ENCODE measurements at regions not wholly inside any gene's neighbourhood (a gene's known extent, or its start where the extent isn't known, plus 50 kb on each side); places are given as distances from the start of the nearest gene placed in this dataset.

DNA sequence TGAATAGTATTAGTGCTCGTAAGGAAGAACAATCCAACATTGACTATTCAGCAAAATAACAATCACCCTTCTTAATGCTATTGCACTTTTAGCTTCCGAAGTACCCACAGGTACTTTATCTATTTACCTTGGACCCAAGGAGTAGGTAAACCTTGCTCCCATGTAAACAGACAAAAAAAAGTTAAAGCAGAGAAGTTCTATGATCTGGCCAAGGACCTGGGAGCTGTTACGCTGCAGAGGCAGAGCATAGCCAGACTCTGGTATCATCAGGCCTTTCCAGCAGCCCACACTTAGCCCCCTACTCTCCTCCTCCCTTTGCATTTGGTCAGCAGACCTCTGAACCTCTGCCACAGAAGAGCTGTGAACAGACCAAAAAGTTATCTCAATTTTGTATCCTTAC, 130.3 kb upstream of the TPM1 start:
- Histone ChIP-seq H2BK5ac (ENCODE audit: low read length) (no peak overlapping the region), H3K4ac (ENCODE audit: low read length) (no peak overlapping the region), H3K36me3 (replicated peaks in 1 of 2; ENCODE audit: control insufficient read depth in 2 of 2, insufficient read depth in 2 of 2, low read length in 2 of 2) (peaks cover 0 to 3% of the 10 kb centered on the region in 2 donors), H3K9me3 (replicated peaks in 1 of 2; ENCODE audit: control insufficient read depth in 2 of 2, insufficient read depth in 1 of 2, low read depth in 1 of 2, low read length in 2 of 2) (peaks cover 3 to 6% of the 10 kb centered on the region in 2 donors), H3K23ac (ENCODE audit: low read depth, low read length, poor library complexity) (no peak overlapping the region), H3K14ac (ENCODE audit: low read length) (no peak overlapping the region), H3K27me3 (ENCODE audit: control insufficient read depth in 3 of 3, insufficient read depth in 3 of 3, low read depth in 1 of 3, low read length in 3 of 3) (no peaks in the 10 kb centered on the region), H3K4me2 (ENCODE audit: insufficient read depth, low read length, poor library complexity, severe bottlenecking) (no peak overlapping the region), H2BK15ac (ENCODE audit: low read length) (no peak overlapping the region), H3K4me1 (ENCODE audit: control insufficient read depth in 2 of 2, insufficient read depth in 1 of 2, low read depth in 1 of 2, low read length in 2 of 2) (peaks cover 11 to 13% of the 10 kb centered on the region in 2 donors), H4K8ac (ENCODE audit: low read depth, low read length) (no peak overlapping the region), H3K79me1 (ENCODE audit: low read depth, low read length) (no peaks in the 10 kb centered on the region), H2AK5ac (ENCODE audit: low read depth, low read length) (no peak overlapping the region), H2BK120ac (ENCODE audit: low read depth, low read length) (no peak overlapping the region), H3K27ac (replicated peaks; ENCODE audit: low read length) (no peak overlapping the region), H4K91ac (ENCODE audit: low read depth, low read length, poor library complexity) (no peak overlapping the region), H2BK12ac (ENCODE audit: low read length) (no peak overlapping the region), H3K4me3 (ENCODE audit: low read length in 2 of 2) (no peak overlapping the region), H3K9ac (ENCODE audit: low read depth, low read length, poor library complexity) (no peak overlapping the region), H3K18ac (ENCODE audit: low read length) (peak overlapping the region; percentile 52), H2AFZ (ENCODE audit: low read length) (no peak overlapping the region)
- WGBS, 2 donors (ENCODE audit: extremely low coverage in 2 of 2, insufficient read length in 2 of 2, insufficient replicate concordance in 1 of 2): no CpG with 5 or more reads among the region's 3 CpGs
- DNase-seq (ENCODE audit: low spot score): no peak

GRCh38 chr15:62912808-62913207, 129.7 kb upstream of the TPM1 start:
- Histone ChIP-seq H3K4me3 (ENCODE audit: low read length in 2 of 2) (no peak overlapping the region), H3K4ac (ENCODE audit: low read length) (no peak overlapping the region), H3K36me3 (replicated peaks in 1 of 2; ENCODE audit: control insufficient read depth in 2 of 2, insufficient read depth in 2 of 2, low read length in 2 of 2) (peaks cover 0 to 3% of the 10 kb centered on the region in 2 donors), H2BK120ac (ENCODE audit: low read depth, low read length) (no peak overlapping the region), H3K14ac (ENCODE audit: low read length) (no peak overlapping the region), H2AFZ (ENCODE audit: low read length) (no peak overlapping the region), H3K9ac (ENCODE audit: low read depth, low read length, poor library complexity) (no peak overlapping the region), H3K9me3 (replicated peaks in 1 of 2; ENCODE audit: control insufficient read depth in 2 of 2, insufficient read depth in 1 of 2, low read depth in 1 of 2, low read length in 2 of 2) (peaks cover 3 to 6% of the 10 kb centered on the region in 2 donors), H3K27ac (replicated peaks; ENCODE audit: low read length) (no peak overlapping the region), H2AK5ac (ENCODE audit: low read depth, low read length) (no peak overlapping the region), H2BK5ac (ENCODE audit: low read length) (no peak overlapping the region), H2BK12ac (ENCODE audit: low read length) (no peak overlapping the region), H4K91ac (ENCODE audit: low read depth, low read length, poor library complexity) (no peak overlapping the region), H3K23ac (ENCODE audit: low read depth, low read length, poor library complexity) (no peak overlapping the region), H4K8ac (ENCODE audit: low read depth, low read length) (no peak overlapping the region), H3K79me1 (ENCODE audit: low read depth, low read length) (no peaks in the 10 kb centered on the region), H2BK15ac (ENCODE audit: low read length) (no peak overlapping the region), H3K27me3 (ENCODE audit: control insufficient read depth in 3 of 3, insufficient read depth in 3 of 3, low read depth in 1 of 3, low read length in 3 of 3) (no peaks in the 10 kb centered on the region), H3K4me1 (ENCODE audit: control insufficient read depth in 2 of 2, insufficient read depth in 1 of 2, low read depth in 1 of 2, low read length in 2 of 2) (peaks cover 11 to 13% of the 10 kb centered on the region in 2 donors), H3K4me2 (ENCODE audit: insufficient read depth, low read length, poor library complexity, severe bottlenecking) (no peak overlapping the region), H3K18ac (ENCODE audit: low read length) (no peak overlapping the region)
- DNase-seq (ENCODE audit: low spot score): no peak
- WGBS, 2 donors (ENCODE audit: extremely low coverage in 2 of 2, insufficient read length in 2 of 2, insufficient replicate concordance in 1 of 2): no CpG with 5 or more reads among the region's 5 CpGs

DNA sequence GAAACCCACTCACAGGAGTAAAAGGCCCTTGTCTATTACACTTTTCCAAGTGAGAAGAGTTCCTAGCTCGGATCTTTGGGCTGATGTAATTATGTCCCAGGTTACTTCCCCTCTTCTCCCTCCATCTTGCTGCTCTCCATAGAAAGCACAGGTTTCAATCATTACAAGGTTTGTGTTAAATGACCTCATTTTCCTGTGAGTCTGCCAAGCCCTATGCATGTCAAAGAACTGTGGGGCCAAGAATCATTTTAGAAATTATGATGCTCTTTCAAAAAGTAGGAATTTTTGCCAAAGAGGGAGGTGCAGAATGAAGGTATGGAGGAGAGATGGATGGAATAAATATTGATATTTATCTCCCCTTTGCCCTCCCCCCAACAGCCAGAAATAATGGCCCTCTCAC, 129.3 kb upstream of the TPM1 start:
- H3K4ac ChIP-seq (ENCODE audit: low read length): no peak overlapping the region
- no peak overlapping the region for H3K18ac ChIP-seq (ENCODE audit: low read length)
- H2BK15ac ChIP-seq (ENCODE audit: low read length): no peak overlapping the region
- no peak for DNase-seq (ENCODE audit: low spot score)
- no peak overlapping the region for H4K8ac ChIP-seq (ENCODE audit: low read depth, low read length)
- no peak overlapping the region for H2BK120ac ChIP-seq (ENCODE audit: low read depth, low read length)
- H4K91ac ChIP-seq (ENCODE audit: low read depth, low read length, poor library complexity): no peak overlapping the region
- peaks cover 11 to 13% of the 10 kb centered on the region in 2 donors for H3K4me1 ChIP-seq (ENCODE audit: control insufficient read depth in 2 of 2, insufficient read depth in 1 of 2, low read depth in 1 of 2, low read length in 2 of 2)
- WGBS, 2 donors (ENCODE audit: extremely low coverage in 2 of 2, insufficient read length in 2 of 2, insufficient replicate concordance in 1 of 2): no CpG with 5 or more reads among the region's 1 CpG
- no peak overlapping the region for H2BK5ac ChIP-seq (ENCODE audit: low read length)
- H3K4me2 ChIP-seq (ENCODE audit: insufficient read depth, low read length, poor library complexity, severe bottlenecking): no peak overlapping the region
- no peak overlapping the region for H3K23ac ChIP-seq (ENCODE audit: low read depth, low read length, poor library complexity)
- H3K9me3 ChIP-seq (replicated peaks in 1 of 2; ENCODE audit: control insufficient read depth in 2 of 2, insufficient read depth in 1 of 2, low read depth in 1 of 2, low read length in 2 of 2): peaks cover 3 to 6% of the 10 kb centered on the region in 2 donors
- no peak overlapping the region for H2BK12ac ChIP-seq (ENCODE audit: low read length)
- no peak overlapping the region for H2AFZ ChIP-seq (ENCODE audit: low read length)
- H3K4me3 ChIP-seq (ENCODE audit: low read length in 2 of 2): no peak overlapping the region
- no peak overlapping the region for H3K9ac ChIP-seq (ENCODE audit: low read depth, low read length, poor library complexity)
- H3K14ac ChIP-seq (ENCODE audit: low read length): no peak overlapping the region
- H3K36me3 ChIP-seq (replicated peaks in 1 of 2; ENCODE audit: control insufficient read depth in 2 of 2, insufficient read depth in 2 of 2, low read length in 2 of 2): peaks cover 0 to 3% of the 10 kb centered on the region in 2 donors
- no peaks in the 10 kb centered on the region for H3K79me1 ChIP-seq (ENCODE audit: low read depth, low read length)
- H2AK5ac ChIP-seq (ENCODE audit: low read depth, low read length): no peak overlapping the region
- no peaks in the 10 kb centered on the region for H3K27me3 ChIP-seq (ENCODE audit: control insufficient read depth in 3 of 3, insufficient read depth in 3 of 3, low read depth in 1 of 3, low read length in 3 of 3)
- no peak overlapping the region for H3K27ac ChIP-seq (replicated peaks; ENCODE audit: low read length)

DNA sequence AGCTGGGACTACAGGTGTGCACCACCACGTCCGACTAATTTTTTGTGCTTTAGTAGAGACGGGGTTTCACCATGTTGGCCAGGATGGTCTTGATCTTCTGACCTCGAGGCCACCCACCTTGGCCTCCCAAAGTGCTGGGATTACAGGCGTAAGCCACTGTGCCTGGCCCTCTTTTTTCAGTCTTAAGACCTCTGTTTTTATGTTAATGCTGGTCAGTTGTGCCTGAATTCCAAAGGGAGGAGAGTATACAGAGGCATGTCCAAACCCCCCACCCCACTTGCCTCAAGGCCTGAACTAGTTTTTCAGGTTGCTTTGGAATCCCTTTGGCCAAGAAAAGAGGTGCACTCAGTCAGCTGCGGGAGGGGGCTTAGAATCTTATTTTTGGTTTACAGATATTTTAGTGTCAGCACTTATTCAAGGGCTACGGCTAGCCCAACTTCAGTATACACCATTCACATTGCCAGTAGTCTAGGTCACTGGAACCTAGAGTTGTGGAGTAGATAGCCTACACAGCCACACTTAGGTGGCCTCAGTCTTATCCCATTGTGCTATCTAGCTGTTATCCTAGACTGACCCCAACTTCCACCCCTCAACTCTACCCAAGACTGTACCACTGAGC, 128.0 kb upstream of the TPM1 start:
- Histone ChIP-seq H3K4ac (ENCODE audit: low read length) (no peak overlapping the region), H2BK12ac (ENCODE audit: low read length) (no peak overlapping the region), H2AFZ (ENCODE audit: low read length) (no peak overlapping the region), H3K4me3 (ENCODE audit: low read length in 2 of 2) (no peak overlapping the region), H2AK5ac (ENCODE audit: low read depth, low read length) (no peak overlapping the region), H3K79me1 (ENCODE audit: low read depth, low read length) (no peaks in the 10 kb centered on the region), H4K8ac (ENCODE audit: low read depth, low read length) (no peak overlapping the region), H3K14ac (ENCODE audit: low read length) (no peak overlapping the region), H4K91ac (ENCODE audit: low read depth, low read length, poor library complexity) (no peak overlapping the region), H3K9me3 (replicated peaks in 1 of 2; ENCODE audit: control insufficient read depth in 2 of 2, insufficient read depth in 1 of 2, low read depth in 1 of 2, low read length in 2 of 2) (no peaks in the 10 kb centered on the region), H2BK120ac (ENCODE audit: low read depth, low read length) (no peak overlapping the region), H3K4me1 (ENCODE audit: control insufficient read depth in 2 of 2, insufficient read depth in 1 of 2, low read depth in 1 of 2, low read length in 2 of 2) (peaks cover 9 to 13% of the 10 kb centered on the region in 2 donors), H3K4me2 (ENCODE audit: insufficient read depth, low read length, poor library complexity, severe bottlenecking) (no peak overlapping the region), H3K18ac (ENCODE audit: low read length) (no peak overlapping the region), H3K9ac (ENCODE audit: low read depth, low read length, poor library complexity) (no peak overlapping the region), H3K27me3 (ENCODE audit: control insufficient read depth in 3 of 3, insufficient read depth in 3 of 3, low read depth in 1 of 3, low read length in 3 of 3) (no peaks in the 10 kb centered on the region), H3K36me3 (replicated peaks in 1 of 2; ENCODE audit: control insufficient read depth in 2 of 2, insufficient read depth in 2 of 2, low read length in 2 of 2) (no peaks in the 10 kb centered on the region), H2BK15ac (ENCODE audit: low read length) (no peak overlapping the region), H3K23ac (ENCODE audit: low read depth, low read length, poor library complexity) (no peak overlapping the region), H3K27ac (replicated peaks; ENCODE audit: low read length) (no peak overlapping the region), H2BK5ac (ENCODE audit: low read length) (no peak overlapping the region)
- no peak for DNase-seq (ENCODE audit: low spot score)
- no CpG with 5 or more reads among the region's 7 CpGs for WGBS, 2 donors (ENCODE audit: extremely low coverage in 2 of 2, insufficient read length in 2 of 2, insufficient replicate concordance in 1 of 2)
